ENCODE measurements at regions not wholly inside any gene's neighbourhood (a gene's known extent, or its start where the extent isn't known, plus 50 kb on each side); places are given as distances from the start of the nearest gene placed in this dataset.

- peak; percentile 12 for TF ChIP-seq MAFK (IDR thresholded peaks at IDR 0.05; ENCODE audit: partially characterized antibody)
- TF ChIP-seq EP300 (IDR thresholded peaks at IDR 0.05): no peak
- TF ChIP-seq NFE2L2 (conservative IDR thresholded peaks at IDR 0.05; ENCODE audit: low read length): no peak
- no peak for TF ChIP-seq TFCP2L1 (CRISPR knock-in tag; IDR thresholded peaks at IDR 0.05)
- TF ChIP-seq MAZ (IDR thresholded peaks at IDR 0.05; ENCODE audit: borderline replicate concordance, low read depth, low read length): no peak
- no peak for TF ChIP-seq PBX3 (IDR thresholded peaks at IDR 0.05)
- TF ChIP-seq HEYL (CRISPR knock-in tag; IDR thresholded peaks at IDR 0.05): no peak
- TF ChIP-seq ATOH8 (CRISPR knock-in tag; IDR thresholded peaks at IDR 0.05; ENCODE audit: low read depth): no peak
- no peak for TF ChIP-seq CBX2 (IDR thresholded peaks at IDR 0.05; ENCODE audit: borderline replicate concordance, low read depth)
- TF ChIP-seq FOSL2 (IDR thresholded peaks at IDR 0.05): no peak
- TF ChIP-seq FOSL2 (CRISPR knock-in tag; IDR thresholded peaks at IDR 0.05): no peak
- no peak for TF ChIP-seq GATA3 (IDR thresholded peaks at IDR 0.05; ENCODE audit: borderline replicate concordance)
- peak; percentile 36 to 43; a peak in 2 of 5 replicates for TF ChIP-seq RAD21 (conservative IDR thresholded peaks at IDR 0.05 in 1 of 2, IDR thresholded peaks at IDR 0.05 in 1 of 2)
- no peak for TF ChIP-seq BHLHE40 (IDR thresholded peaks at IDR 0.05; ENCODE audit: low read depth, low read length)
- no peak for TF ChIP-seq RFX5 (IDR thresholded peaks at IDR 0.05)
- TF ChIP-seq JUNB (IDR thresholded peaks at IDR 0.05): no peak
- TF ChIP-seq EHF (CRISPR knock-in tag; IDR thresholded peaks at IDR 0.05): no peak
- TF ChIP-seq SMC3 (IDR thresholded peaks at IDR 0.05): peak; percentile 55
- TF ChIP-seq KDM1A (IDR thresholded peaks at IDR 0.05; ENCODE audit: low read depth): no peak
- no peak for TF ChIP-seq CBX8 (IDR thresholded peaks at IDR 0.05)
- TF ChIP-seq CTCF (IDR thresholded peaks at IDR 0.05): peak; percentile 52
- no peak for TF ChIP-seq ESRRA (IDR thresholded peaks at IDR 0.05; ENCODE audit: borderline replicate concordance, low read length)
- 49% methylated on average over 22 of the region's 22 CpGs for WGBS (ENCODE audit: missing lambda C conversion rate)
- Histone ChIP-seq H3K9me3 (0 out of 3 replicates have a peak, but pooled peaks cover 5% of the 10 kb centered on the region), H3K4me2 (no peak overlapping the region), H3K4me3 (no peak overlapping the region), H3K27ac (no peak overlapping the region), H3K4me1 (no peaks in the 10 kb centered on the region)
- ChIA-PET POLR2A (no interaction called here), CTCF (no interaction called here)
- no peak for FAIRE-seq
- peak; percentile 63 to 93 for ATAC-seq
- peak; percentile 22 to 65 for DNase-seq (ENCODE audit: low read depth in 1 of 2, low spot score in 1 of 2)
Measured at GRCh38 chrX:727738-728621, 97.4 kb downstream of the SHOX start.

GRCh38 chrX:725971-726370 lies 95.4 kb downstream of the SHOX start:
- DNase-seq (ENCODE audit: low read depth in 1 of 2, low spot score in 1 of 2) (no peak), ATAC-seq (no peak), FAIRE-seq (no peak)
- Histone ChIP-seq H3K4me1 (no peaks in the 10 kb centered on the region), H3K9me3 (0 out of 3 replicates have a peak, but pooled peaks cover 5% of the 10 kb centered on the region), H3K27ac (no peak overlapping the region), H3K4me2 (no peak overlapping the region), H3K4me3 (no peak overlapping the region)
- ChIA-PET CTCF (no interaction called here), POLR2A (no interaction called here)
- TF ChIP-seq HOXB13 (CRISPR knock-in tag; IDR thresholded peaks at IDR 0.05; ENCODE audit: low read depth): no peak
- TF ChIP-seq CEBPB (IDR thresholded peaks at IDR 0.05): no peak
- no peak for TF ChIP-seq CBX8 (IDR thresholded peaks at IDR 0.05)
- TF ChIP-seq ZC3H11A (IDR thresholded peaks at IDR 0.05): no peak
- TF ChIP-seq KDM5A (IDR thresholded peaks at IDR 0.05): no peak
- TF ChIP-seq RCOR1 (IDR thresholded peaks at IDR 0.05; ENCODE audit: low read depth, low read length): no peak
- TF ChIP-seq MYC (IDR thresholded peaks at IDR 0.05; ENCODE audit: borderline replicate concordance, low read length): no peak
- no peak for TF ChIP-seq TFCP2L1 (CRISPR knock-in tag; IDR thresholded peaks at IDR 0.05)
- no peak for TF ChIP-seq ELK1 (IDR thresholded peaks at IDR 0.05; ENCODE audit: low read depth, low read length)
- TF ChIP-seq NPAS2 (CRISPR knock-in tag; IDR thresholded peaks at IDR 0.05; ENCODE audit: borderline replicate concordance): no peak
- WGBS (ENCODE audit: missing lambda C conversion rate): 68% methylated on average over 9 of the region's 9 CpGs
